Left colon (tissue), 2 donors: ENCODE measurements at regions not wholly inside any gene's neighbourhood (a gene's known extent, or its start where the extent isn't known, plus 50 kb on each side); places are given as distances from the start of the nearest gene placed in this dataset.

Experiments
- ATAC-seq: fragments of 200-7000 bp; cut with Tn5 transposase; one replicate; pipeline ENCODE4 v1.9.1; 2020; ENCODE audit warnings: mild to moderate bottlenecking, moderate library complexity
- DNase-seq, 2 donors: peaks; one replicate each; pipeline ENCODE4 v3.0.0-alpha.2; 2020
- intact Hi-C, 2 donors: fragments of 100-400 bp; cut with DNase I in 1 of 2; cut with micrococcal nuclease in 1 of 2; formaldehyde crosslinking; loops; one replicate each; pipeline versions ENCODE4 v1.11.2 to v1.14.0; 2022; cut with DNase I, micrococcal nuclease
- donor health status: DM: no; HTN: no; CAD: no.
- donor health status: DM: yes; HTN: yes; CAD: no.

DNA sequence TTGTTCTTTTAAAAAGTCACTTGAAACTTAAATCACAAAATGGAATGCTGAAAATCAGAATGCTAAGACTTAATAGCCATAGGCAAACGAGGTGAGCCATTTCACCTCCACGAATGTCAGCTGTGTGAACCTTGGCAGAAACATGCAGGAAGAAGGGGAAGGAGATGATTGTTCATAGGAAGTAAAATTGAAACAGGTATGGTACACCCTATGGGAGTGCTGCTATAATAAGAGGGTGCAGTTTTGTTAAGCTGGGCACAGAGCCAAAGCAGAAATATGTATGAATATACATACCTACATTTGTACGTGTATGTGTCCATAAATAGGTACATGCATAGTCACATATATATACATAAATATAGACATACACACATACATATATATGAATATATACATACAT lies 51.0 kb upstream of the SPINK5 start:
- intact Hi-C loops, result no loop called here
- DNase-seq (no peak), ATAC-seq (no peak)

DNA sequence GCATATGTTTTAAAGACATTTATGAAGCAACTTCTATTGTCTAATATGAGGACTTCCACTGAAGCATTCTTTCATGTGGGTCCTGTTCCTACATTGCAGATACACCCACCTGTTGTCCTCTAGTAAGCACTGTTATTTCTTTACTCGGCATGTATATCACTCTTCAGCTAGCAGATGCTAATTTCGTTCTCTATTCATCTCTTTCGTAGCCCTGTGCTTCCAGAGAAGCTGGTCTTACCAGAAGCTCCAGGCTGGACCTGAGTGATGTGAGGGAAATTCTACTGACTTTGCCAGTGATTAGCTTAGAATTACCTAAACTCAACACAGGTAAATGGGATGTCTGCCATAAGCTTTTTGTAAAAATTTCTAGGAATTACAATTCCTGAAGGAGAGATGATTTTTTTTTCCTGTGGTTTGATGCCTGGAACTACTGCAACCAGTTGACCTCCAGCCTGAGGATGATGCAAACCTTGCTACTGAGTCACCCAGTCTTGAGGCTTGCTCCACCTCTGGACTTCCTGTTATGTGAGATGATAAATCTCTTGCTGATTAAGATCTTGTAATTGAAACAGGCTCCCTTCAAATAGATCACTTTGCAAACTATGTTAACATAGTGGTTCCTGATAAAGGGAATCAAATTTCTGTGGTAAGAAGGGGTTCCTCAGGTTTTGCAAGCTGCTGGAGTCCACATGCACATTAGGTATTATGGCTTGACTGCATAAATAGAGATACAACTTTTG lies 52.2 kb upstream of the SPINK5 start:
- ATAC-seq (no peak), DNase-seq (no peak)
- intact Hi-C loops, result no loop called here

DNA sequence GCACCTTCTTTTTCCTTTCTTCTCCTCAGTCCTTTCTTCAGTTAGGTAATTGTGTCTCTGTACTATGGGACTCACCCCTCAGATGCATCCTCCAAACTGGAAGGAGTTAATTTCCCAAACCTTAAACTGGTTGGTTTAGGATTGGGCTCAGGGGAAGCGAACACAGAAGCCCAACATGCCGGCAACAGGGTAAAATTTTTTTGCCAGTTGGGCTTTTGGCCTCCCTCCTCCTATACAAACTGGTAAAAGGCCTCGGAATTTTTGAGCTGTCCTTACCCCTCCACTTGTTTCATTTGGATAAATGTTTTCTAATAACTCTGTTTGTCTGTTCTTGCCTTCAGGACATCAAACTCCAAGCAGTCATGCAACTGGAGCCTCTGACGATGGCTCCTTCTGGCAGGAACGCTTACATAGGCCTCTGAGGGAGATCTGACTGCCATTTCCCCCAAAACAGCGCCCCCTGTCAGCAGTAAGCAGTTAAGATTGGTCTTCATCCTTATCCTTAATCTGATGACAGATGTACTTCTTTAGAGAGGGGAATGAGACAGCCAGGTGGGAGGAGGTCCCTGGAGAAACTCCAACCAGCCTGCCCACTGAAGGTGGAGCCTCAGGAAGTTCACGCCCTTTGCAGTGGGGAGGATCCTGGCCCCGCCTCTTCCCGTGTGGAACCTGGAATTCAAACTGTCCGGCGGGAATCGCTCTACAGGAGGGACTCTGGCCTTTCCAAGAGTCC lies 57.8 kb upstream of the SPINK5 start:
- ATAC-seq, result no peak
- DNase-seq, result no peak
- intact Hi-C loops, result no loop called here

DNA sequence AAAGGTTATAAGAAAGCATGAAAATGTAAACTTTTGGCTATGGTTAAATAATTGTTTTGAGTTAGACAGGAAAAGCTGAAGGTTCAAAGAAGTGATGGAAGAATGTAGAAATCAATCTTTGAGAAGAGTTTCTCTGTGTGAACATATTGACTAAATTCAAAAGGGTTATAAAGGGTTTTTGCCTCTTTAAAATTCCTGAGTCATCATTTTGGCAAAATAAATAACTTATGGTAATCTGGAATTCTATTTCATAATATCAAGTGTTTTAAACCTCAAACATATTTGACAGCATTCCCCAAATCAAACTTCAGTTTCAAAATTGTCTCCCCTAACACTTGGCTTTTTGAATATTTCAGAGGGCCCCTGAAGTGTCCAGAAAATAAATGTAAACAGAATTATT lies 60.6 kb upstream of the SPINK5 start:
- intact Hi-C loops, result no loop called here
- ATAC-seq, result no peak
- DNase-seq, result no peak

DNA sequence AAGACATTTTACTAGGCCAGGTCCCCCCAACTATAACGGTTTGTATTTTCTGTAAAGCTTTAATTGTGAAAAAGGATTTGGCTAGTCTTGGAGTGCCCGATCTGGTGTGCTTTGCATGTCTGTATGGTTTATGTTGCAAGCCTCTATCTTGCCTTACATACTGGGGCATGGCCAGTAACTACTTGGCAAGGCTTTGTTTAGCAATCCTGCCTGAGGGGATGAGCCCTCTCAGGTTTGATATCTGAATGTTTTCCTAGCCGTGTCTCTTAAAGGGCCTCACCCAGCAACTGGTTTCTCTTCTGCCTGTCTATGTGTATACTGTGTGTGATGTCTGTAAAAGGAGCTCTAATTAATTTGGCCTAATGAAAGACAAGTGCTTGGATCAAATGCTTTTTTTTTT lies 61.3 kb upstream of the SPINK5 start:
- intact Hi-C loops, result no loop called here
- DNase-seq, result no peak
- no peak for ATAC-seq

DNA sequence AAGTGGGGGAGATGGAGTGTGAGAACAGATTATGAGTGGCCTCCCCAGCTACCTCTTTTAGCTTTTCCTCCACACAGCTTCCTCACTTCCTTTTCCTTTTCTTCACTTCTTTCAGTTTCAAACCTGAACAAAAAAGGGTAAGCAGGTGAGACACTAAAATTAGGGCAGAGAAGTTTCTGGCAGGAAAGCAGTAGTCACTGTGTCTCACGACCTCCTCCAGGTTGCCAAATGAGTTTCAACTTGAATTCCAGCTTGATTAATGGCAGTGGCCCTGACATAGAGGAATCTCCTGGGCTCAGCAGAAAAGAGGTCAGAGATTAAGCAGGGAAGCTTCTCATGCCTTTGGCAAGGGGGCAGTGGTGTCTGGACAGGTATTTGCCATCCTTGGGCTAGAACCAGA lies 63.7 kb upstream of the SPINK5 start:
- ATAC-seq, result no peak
- intact Hi-C loops, result no loop called here
- no peak for DNase-seq

DNA sequence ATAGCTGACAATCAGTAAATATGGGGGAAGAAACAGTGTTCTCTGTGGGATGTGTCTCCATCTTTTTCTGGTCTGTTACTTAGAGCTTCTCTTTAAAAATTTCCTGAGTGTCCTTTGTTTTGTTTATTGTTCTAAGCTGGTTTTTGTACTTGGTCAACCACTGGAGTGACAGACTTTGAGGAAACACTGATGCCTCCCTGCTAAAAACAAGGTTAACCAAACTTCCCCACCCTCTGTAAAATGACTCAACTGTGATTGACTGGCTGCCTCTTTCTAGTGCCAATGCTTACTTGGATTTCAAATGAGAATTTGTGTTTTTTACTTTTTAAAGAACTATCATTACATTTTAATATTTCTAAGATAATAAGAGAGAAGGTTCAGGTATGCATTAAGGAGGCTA lies 65.1 kb upstream of the SPINK5 start:
- DNase-seq, result no peak
- intact Hi-C loops, result no loop called here
- no peak for ATAC-seq

DNA sequence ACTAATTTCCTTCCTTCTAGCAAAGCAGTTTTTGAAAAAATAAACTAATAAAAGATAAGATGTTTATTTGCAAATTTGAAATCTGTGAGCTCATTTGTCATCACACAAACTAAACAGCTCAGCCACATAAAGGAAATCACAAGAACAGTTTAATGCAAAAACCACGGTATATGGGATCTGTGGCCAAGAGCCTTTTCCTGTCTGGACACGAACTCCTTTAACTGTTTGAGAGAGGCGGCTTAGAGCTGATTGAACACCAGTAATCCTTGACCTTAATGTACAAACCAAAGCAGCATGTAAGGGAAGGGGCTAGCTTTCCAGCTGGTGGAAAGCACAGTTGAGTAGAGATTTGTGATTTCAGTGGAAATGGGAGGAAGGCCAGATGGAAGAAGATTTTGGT lies 66.3 kb upstream of the SPINK5 start:
- ATAC-seq (no peak), DNase-seq (no peak)
- intact Hi-C loops, result no loop called here

DNA sequence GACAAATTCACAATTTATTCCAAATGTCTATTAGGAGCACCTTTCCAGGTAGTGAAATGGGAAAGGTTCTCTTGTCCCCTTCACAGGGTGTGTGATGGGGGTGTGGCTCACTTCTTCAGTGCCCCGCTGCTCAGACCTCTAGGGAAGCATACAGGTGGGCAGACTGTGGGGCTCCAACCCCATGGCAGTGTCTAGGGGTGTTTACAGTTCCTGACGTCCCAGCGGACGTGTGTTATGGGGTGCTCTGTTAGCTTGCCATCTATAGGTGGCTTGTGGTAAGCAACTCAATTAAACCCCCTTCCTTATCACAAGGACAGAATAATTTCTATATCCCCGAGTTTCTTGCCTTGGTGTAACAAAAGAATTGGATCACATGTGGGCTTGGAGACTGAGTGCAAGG lies 67.4 kb upstream of the SPINK5 start:
- intact Hi-C loops, result no loop called here
- ATAC-seq, result no peak

DNA sequence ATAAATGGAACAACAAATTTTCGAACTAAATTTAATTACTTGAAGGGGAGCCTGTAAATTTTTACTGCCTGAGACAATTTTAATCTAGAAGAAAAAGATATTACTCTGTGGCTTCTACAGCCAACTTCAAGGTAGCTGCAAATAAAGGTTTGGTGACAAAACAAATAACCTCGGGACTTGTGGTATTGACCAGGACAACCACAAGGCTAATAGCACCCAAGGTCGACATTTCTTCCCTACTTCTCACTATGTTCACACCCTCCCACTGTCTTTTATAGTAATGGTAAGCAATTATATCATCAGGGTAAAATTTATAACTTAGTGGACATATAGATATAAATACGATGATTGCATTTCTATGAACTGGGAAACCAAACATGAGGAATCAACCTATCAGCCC lies 67.9 kb upstream of the SPINK5 start:
- intact Hi-C loops, result no loop called here
- ATAC-seq (no peak), DNase-seq (no peak)

More for the DNA sequence above, 67.4 kb upstream of the SPINK5 start:
- DNase-seq, result no peak

DNA sequence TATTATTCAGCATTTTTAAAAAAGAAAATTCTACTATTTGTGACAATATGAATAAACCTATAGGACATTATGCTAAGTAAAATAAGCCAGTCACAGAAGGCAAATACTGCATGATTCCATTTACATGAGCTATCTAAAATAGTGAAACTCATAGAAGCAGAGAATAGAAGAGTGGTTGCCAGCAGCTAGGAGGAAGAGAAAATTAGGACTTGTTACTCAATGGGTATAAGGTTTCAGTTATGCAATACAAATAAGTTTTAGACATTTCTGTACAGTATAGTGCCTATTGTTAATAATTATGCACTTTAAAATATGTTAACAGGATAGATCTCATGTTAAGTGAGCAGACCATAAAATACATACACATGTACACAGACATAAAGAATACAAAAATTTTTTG lies 73.8 kb upstream of the SPINK5 start:
- DNase-seq, result no peak
- intact Hi-C loops, result no loop called here
- ATAC-seq, result no peak

DNA sequence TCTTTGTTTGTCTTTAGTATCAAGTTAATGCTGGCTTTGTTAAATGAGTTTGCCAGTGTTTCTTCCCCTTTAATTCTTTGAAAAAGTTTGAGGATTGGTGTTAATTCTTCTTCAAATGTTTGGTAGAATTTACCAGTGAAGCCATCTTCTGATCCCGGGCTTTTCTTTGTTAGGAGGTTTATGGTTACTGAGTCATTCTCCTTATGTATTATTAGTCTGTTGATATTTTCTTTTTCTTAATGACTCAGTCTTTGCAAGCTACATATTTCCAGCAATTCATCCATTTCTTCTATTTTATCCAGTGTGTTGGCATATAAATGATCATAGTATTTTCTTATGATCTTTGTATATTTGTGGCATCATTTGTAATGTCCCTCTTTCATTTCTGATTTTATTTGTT lies 74.5 kb upstream of the SPINK5 start:
- DNase-seq (no peak), ATAC-seq (no peak)
- intact Hi-C loops, result no loop called here

DNA sequence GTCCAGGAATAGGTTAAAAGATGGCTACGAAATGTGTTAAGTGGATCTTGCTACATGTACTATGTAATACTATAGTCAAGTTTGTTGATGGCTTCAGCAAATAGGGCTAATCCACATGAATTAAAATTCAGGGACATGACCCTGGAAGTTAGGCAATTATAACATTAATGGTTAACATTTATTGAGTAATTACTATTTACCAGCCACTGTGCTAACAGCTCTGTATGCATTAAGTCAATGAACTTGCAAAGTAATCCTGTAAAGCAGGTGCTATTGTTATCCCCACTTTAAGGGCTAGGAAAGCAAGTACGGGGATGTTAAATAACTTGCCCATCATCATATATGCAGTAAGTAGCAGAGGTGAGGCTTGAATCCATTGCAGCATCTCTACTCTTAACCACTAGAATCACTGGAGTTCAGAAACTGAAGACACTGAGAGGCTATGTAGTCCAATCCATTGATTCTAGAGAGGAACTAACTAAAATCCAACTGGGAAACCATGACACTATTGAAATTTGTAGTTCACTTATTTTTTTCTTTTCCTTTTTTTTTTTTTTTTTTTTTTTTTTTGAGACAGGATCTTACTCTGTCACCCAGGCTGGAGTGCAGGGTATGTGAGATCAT lies 77.5 kb upstream of the SPINK5 start:
- ATAC-seq, result no peak

DNA sequence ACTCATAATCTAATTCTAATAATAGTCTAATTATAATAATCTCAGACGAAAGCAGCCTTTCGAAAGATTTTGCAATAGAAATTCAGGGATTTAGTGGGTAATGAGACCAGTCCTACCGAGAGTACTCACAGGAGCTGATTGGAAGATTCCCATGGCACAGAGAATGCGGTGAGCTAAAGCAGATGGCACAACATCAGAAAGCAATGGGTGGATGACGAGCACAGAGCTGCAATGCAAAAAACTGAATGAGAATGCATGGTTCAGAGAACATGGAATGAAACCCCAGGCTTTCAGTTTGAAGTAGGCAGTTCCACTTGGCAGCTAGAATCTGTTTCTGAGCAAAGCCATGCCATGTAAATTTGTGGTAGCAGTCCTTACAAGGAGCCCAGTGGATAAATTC lies 78.2 kb upstream of the SPINK5 start:
- no peak for DNase-seq
- no peak for ATAC-seq
- intact Hi-C loops, result no loop called here

More for the DNA sequence above, 77.5 kb upstream of the SPINK5 start:
- intact Hi-C loops, result no loop called here
- no peak for DNase-seq

DNA sequence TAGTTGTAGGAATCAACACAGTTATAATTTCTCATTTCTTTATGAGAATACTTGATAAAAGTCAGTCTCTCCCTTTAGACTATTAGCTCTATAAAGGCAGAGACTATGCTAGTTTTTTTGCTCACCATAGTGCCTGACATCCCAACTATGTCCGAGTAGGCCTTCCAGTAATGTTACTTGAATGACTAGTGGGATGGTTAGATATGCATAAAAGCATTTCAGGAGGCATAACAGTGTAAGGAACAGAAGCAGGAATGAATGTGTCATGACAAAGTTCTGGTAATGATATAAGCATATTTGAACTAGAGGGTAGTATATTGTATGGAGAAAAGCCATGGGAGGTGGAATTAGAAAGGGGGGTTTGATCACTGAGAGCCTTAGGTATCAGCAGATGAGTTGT lies 77.4 kb upstream of the C5orf46 start:
- ATAC-seq (no peak), DNase-seq (no peak)
- intact Hi-C loops, result no loop called here

DNA sequence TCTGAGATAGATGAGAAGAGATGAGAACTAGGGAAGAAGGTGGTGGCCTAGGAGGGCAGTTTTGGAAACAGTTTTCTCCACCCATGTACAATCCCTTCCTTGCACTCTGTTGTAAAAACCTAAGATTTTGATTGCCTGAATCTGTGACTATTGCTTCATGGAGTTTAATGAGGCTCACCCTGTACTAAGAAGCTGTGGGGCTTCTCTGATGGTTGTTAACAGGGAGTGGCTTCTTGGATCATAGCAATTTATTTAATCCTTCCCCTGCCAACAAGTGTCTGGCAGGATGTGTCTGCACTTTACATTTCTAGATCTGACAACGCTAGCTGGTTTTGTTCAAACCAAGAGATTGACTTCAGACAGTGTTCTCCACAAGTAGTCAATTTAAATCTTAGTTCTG lies 74.7 kb upstream of the C5orf46 start:
- intact Hi-C loops, result no loop called here
- no peak for DNase-seq
- no peak for ATAC-seq

DNA sequence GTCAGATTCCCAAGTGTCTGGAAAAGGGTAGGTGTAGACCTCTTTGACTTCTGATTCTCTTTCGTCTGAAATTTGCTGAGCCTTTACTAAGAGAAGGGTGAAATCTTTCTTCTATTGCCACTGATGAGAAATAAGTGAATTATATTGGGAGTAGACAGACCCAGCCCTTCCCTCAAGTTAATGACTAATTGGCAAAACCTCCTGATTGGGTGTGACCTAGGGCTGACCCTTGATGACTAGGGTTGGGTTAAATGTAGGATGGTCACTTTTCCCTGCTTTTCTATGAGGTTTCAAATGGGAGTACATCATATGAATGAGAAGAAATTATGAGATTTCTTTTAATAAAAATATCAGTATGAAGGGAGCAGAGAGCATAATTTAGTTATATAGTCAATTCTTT lies 73.4 kb upstream of the C5orf46 start:
- intact Hi-C loops, result no loop called here
- no peak for DNase-seq
- no peak for ATAC-seq

DNA sequence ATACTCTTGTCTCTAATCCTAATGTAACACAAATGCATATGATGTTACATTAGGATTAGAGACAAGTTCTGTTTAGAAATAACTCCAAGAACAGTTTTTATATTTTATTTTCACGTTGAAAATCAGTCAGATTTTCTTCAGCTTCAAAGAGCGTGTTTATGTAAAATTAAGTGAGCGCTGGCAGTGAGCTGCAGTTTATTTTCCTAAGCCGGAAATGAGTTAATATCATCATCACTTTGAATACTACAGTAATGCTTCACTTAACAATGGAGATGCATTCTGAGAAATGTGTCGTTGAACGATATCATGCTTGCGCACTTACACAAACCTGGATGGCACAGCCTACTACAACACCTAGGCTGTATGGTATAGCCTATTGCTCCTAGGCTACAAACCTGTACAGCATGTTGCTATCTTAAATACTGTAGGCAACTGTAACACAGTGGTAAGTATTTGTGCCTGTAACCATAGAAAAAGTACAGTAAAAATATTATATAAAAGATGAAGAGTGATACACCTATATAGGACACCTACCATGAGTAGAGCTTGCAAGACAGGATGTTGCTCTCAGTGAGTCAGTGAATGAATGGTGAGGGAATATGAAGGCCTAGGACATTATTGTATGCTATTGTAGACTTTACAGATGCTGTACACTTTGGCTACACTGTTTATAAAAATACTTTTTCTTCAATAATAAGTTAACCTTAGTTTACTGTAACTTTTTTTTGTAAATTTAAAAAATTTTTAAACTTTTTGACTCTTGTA lies 65.9 kb upstream of the C5orf46 start:
- intact Hi-C loops, result no loop called here
- DNase-seq, result no peak
- ATAC-seq, result no peak

DNA sequence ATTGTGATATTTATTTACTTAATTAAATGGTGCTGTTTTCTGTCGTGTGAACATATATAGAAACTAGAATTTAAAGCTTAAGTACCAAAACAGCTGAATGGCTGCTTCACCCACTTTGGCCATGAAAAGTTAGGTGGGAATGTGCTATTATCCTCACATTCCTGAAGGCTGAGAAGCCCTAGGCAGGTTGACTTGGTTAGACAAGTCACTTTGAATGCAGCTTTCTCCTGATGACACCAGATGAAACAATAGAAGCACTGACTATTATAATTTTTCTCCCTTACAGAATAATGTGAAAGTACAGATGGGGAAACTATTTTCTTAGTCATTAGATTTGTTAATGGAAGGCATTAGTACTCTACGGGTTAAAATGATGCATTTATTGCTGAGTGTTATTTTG lies 65.1 kb upstream of the C5orf46 start:
- DNase-seq (no peak), ATAC-seq (no peak)
- intact Hi-C loops, result no loop called here

DNA sequence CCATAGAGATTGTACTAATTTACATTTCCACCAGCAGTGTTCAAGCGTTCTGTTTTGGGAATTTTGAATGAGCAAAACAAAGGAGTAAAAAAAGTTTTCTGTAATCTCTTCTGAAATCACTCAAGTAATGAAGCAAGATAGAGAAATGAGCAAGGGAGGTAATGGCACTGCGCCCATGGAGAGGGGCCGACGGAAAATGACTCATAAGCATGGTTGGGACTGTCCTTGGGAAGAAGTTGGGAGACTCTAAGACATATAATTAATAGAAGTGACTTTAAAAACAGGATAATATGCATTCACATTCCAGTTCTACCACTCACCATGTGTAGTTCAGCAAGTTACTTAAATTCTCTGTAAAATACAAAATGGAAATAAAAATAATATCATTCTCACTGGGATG lies 62.5 kb upstream of the C5orf46 start:
- intact Hi-C loops, result no loop called here
- DNase-seq (no peak), ATAC-seq (no peak)
